AG10803 (cell line): ENCODE measurements at regions not wholly inside any gene's neighbourhood (a gene's known extent, or its start where the extent isn't known, plus 50 kb on each side); places are given as distances from the start of the nearest gene placed in this dataset.

ENCODE experiments used
- DNase-seq: peaks from one replicate; pipeline ENCODE4 v3.0.0; 2010; ENCODE audit warnings: low read depth
- H3K4me3 ChIP-seq: 2 replicates; pipeline ENCODE4 v1.5.1; 2011; ENCODE audit warnings: mild to moderate bottlenecking, low read length, control low read depth
- CTCF ChIP-seq: conservative IDR thresholded peaks from 2 replicates; pipeline ENCODE4 v1.5.1; 2011; ENCODE audit warnings: mild to moderate bottlenecking, low read length, control low read depth, inconsistent platforms

- DNase-seq, result no peak
- H3K4me3 ChIP-seq, result no peak overlapping the region
- no peak for TF ChIP-seq CTCF
These were observed 324.7 kb downstream of the GXYLT1 start for GRCh38 chr12:41819948-41820347.

- DNase-seq, result no peak
- no peak for TF ChIP-seq CTCF
These were observed 340.6 kb downstream of the GXYLT1 start for GRCh38 chr12:41804026-41804425.

GRCh38 chr12:41802803-41803202, 341.9 kb downstream of the GXYLT1 start:
- no peak for DNase-seq
- H3K4me3 ChIP-seq, result no peak overlapping the region
- no peak for TF ChIP-seq CTCF

More at GRCh38 chr12:41804026-41804425, 340.6 kb downstream of the GXYLT1 start:
- H3K4me3 ChIP-seq, result no peak overlapping the region

GRCh38 chr12:41801261-41801660, 343.4 kb downstream of the GXYLT1 start:
- no peak overlapping the region for H3K4me3 ChIP-seq
- no peak for TF ChIP-seq CTCF
- DNase-seq, result no peak

- DNase-seq, result no peak
- no peak for TF ChIP-seq CTCF
- H3K4me3 ChIP-seq, result no peak overlapping the region
These were observed 345.0 kb downstream of the GXYLT1 start for GRCh38 chr12:41799671-41800070.

- no peak for DNase-seq
- H3K4me3 ChIP-seq, result no peak overlapping the region
- TF ChIP-seq CTCF, result no peak
These were observed 348.8 kb downstream of the GXYLT1 start for GRCh38 chr12:41795910-41796309.

- no peak for TF ChIP-seq CTCF
- peak; percentile 1 for DNase-seq
- no peak overlapping the region for H3K4me3 ChIP-seq
These were observed 349.5 kb downstream of the GXYLT1 start for GRCh38 chr12:41795051-41795600.
